ENCODE measurements at regions not wholly inside any gene's neighbourhood (a gene's known extent, or its start where the extent isn't known, plus 50 kb on each side); places are given as distances from the start of the nearest gene placed in this dataset.

DNA sequence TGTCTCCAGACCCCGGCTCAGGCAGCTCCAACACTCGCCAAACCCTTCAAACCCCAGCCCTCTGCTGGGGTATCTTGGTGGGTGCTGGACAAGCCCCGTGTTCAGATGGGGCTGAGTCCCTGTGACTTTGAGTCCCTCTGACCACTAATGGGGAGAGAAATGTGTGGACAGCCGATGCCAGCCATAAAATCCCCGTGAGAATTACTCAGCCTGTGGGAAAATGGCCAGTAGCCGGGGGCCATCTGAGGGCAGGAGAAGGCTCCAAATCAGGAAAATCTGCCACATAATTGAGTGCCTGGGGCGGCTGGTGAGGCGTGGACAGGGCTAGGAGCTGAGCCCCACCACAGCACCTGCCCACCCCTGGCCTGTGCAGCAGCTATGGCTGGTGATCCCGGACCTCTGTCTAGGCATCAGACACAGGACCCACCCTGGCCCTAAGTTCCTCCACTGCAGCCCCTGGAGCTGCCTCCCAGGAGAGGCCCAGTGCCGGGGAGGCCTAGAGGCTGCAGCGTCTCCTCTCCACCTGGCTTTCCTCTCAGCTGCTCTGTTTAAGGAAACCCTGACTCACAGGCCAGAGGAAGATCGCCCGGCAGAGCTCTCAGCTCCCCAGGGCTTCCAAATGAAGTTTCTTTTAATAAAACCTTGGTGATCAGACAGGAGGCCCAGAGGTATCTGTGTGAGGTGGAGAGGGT is 53.7 kb upstream of the SLCO4A1 start:
- DNase-seq: no peak
- H3K4me1 ChIP-seq: peaks cover 7% of the 10 kb centered on the region
- TF ChIP-seq, protein P1, sequence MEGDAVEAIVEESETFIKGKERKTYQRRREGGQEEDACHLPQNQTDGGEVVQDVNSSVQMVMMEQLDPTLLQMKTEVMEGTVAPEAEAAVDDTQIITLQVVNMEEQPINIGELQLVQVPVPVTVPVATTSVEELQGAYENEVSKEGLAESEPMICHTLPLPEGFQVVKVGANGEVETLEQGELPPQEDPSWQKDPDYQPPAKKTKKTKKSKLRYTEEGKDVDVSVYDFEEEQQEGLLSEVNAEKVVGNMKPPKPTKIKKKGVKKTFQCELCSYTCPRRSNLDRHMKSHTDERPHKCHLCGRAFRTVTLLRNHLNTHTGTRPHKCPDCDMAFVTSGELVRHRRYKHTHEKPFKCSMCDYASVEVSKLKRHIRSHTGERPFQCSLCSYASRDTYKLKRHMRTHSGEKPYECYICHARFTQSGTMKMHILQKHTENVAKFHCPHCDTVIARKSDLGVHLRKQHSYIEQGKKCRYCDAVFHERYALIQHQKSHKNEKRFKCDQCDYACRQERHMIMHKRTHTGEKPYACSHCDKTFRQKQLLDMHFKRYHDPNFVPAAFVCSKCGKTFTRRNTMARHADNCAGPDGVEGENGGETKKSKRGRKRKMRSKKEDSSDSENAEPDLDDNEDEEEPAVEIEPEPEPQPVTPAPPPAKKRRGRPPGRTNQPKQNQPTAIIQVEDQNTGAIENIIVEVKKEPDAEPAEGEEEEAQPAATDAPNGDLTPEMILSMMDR (IDR thresholded peaks at IDR 0.05; ENCODE audit: borderline replicate concordance): no peak
- no peaks in the 10 kb centered on the region for H3K36me3 ChIP-seq
- H3K27ac ChIP-seq (replicated peaks): no peak overlapping the region
- intact Hi-C loops (cut with micrococcal nuclease): no loop called here
- peaks cover 85% of the 10 kb centered on the region for H3K27me3 ChIP-seq (ENCODE audit: low read depth)
- no peak overlapping the region for H3K4me3 ChIP-seq
- no peaks in the 10 kb centered on the region for H3K9me3 ChIP-seq (replicated peaks)

DNA sequence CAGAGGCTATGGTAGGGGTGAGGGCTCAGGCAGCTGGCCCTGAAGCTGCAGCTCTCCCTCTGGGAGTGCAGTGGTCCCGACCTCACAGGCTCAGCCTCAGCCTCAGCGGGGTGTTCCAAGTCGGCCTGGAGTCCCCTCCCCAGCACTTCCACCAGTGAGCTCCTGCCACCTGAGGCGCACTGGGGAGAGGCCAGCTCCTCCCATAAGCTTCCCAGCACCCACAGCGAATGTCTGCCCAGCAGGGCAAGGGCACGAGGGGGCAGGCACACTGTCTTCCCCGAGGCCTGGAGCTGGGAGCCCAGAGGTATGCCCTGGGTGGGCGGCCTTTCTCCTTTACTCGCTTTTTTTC is 53.2 kb upstream of the SLCO4A1 start:
- TF ChIP-seq, protein P1 (IDR thresholded peaks at IDR 0.05; ENCODE audit: borderline replicate concordance): no peak
- Histone ChIP-seq H3K27ac (replicated peaks) (no peak overlapping the region), H3K36me3 (no peaks in the 10 kb centered on the region), H3K9me3 (replicated peaks) (no peaks in the 10 kb centered on the region), H3K27me3 (ENCODE audit: low read depth) (peaks cover 85% of the 10 kb centered on the region), H3K4me1 (peaks cover 7% of the 10 kb centered on the region), H3K4me3 (no peak overlapping the region)
- intact Hi-C loops (cut with micrococcal nuclease): no loop called here
- DNase-seq: no peak

DNA sequence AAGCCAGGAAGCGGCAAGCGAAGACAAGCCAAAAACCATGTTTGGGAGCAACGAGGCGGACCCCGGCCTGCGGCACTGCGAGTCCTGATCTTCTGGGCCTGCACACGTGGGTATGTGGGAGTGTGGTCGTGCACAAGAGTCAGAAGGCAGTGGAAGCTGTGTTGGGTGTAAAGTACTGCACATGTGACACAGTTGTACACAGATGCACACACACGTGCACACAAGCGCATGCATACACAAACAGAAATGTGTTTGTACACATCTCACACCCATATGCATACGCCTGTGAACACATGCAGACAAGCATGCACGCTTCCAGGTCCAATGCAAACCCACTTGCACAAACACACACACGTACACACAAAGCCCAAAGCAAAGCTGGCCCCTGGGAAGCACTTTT is 52.6 kb upstream of the SLCO4A1 start:
- H3K4me1 ChIP-seq: peaks cover 7% of the 10 kb centered on the region
- DNase-seq: no peak
- H3K9me3 ChIP-seq (replicated peaks): no peaks in the 10 kb centered on the region
- H3K4me3 ChIP-seq: no peak overlapping the region
- intact Hi-C loops (cut with micrococcal nuclease): no loop called here
- no peaks in the 10 kb centered on the region for H3K36me3 ChIP-seq
- TF ChIP-seq, protein P1 (IDR thresholded peaks at IDR 0.05; ENCODE audit: borderline replicate concordance): no peak
- H3K27me3 ChIP-seq (ENCODE audit: low read depth): peaks cover 85% of the 10 kb centered on the region
- no peak overlapping the region for H3K27ac ChIP-seq (replicated peaks)

DNA sequence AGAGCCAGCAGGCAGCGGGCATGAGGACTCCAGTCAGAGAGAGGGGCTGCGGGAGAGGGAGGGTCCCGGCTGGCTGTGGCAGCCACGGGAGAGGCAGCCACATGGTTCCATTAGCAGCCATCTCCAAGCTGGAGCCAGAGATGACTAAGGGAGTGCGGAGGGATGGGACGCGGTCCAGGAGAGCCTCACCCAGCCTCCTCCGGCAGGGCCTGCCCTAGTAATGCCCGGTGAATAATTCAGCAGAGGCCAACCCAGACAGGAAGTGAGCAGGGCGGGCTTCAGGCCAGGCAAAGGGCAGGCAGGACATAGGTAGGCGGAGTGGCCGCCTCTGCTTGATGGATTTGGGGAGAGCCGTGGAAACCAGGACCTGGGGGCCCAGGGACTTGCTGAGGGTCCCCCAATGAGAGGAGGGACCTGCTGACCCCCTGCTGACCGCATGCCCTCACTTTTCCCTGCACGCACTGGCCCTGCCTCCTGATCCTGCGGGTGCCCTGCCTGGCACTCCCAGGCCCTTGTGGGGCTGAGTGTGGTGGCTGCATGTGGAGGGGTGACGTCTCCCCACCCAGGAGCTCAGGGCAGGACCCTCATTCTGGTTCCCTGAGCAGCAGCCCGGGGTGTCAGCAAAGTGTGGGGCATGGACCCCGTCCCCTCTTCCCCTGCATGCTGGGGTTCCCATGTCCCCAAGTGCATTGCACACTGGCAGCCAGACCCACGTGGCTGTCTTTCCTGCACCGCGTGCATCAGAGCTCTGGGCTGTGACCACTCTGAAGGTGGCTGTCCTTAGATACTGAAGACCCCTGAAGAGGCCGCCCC is 51.8 kb upstream of the SLCO4A1 start:
- no peak for DNase-seq
- Histone ChIP-seq H3K27ac (replicated peaks) (no peak overlapping the region), H3K4me1 (peaks cover 7% of the 10 kb centered on the region), H3K4me3 (no peak overlapping the region), H3K36me3 (no peaks in the 10 kb centered on the region), H3K27me3 (ENCODE audit: low read depth) (peaks cover 88% of the 10 kb centered on the region), H3K9me3 (replicated peaks) (no peaks in the 10 kb centered on the region)
- TF ChIP-seq, protein P1 (IDR thresholded peaks at IDR 0.05; ENCODE audit: borderline replicate concordance): no peak
- intact Hi-C loops (cut with micrococcal nuclease): no loop called here

DNA sequence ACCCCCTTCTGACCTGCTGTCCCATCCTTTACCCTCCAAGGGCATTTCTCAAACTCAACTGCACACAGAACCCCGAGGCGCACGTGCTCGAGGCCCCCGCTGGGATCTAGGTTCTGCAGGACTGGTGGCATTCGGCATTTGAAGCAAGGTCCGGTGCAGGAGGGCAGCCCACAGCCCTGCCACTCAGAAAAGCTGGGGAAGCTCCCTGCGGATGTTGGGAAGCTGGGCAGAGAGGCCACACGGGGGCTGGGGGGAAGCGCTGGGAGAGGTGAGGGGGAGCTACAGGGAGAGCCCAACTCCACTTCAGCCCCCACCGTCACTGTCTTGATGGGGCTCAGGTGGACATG is 51.2 kb upstream of the SLCO4A1 start:
- no peak for DNase-seq

More for the DNA sequence above, 51.2 kb upstream of the SLCO4A1 start:
- Histone ChIP-seq H3K4me1 (peaks cover 10% of the 10 kb centered on the region), H3K9me3 (replicated peaks) (no peaks in the 10 kb centered on the region), H3K27me3 (ENCODE audit: low read depth) (peaks cover 88% of the 10 kb centered on the region), H3K4me3 (no peak overlapping the region), H3K27ac (replicated peaks) (no peak overlapping the region), H3K36me3 (no peaks in the 10 kb centered on the region)
- intact Hi-C loops (cut with micrococcal nuclease): no loop called here
- TF ChIP-seq, protein P1 (IDR thresholded peaks at IDR 0.05; ENCODE audit: borderline replicate concordance): no peak
